Testis (tissue), 2 donors: ENCODE measurements at regions not wholly inside any gene's neighbourhood (a gene's known extent, or its start where the extent isn't known, plus 50 kb on each side); places are given as distances from the start of the nearest gene placed in this dataset.

ENCODE experiments used
- DNase-seq: peaks from one replicate; pipeline ENCODE4 v3.0.0-alpha.2; 2019
- H3K27ac ChIP-seq, 2 donors: fragments of 200-600 bp; sonication (generic); one replicate each; pipeline ENCODE4 v1.5.1; 2019
- H3K27me3 ChIP-seq: fragments of 200-600 bp; sonication (generic); one replicate; pipeline ENCODE4 v1.5.1; 2019
- H3K36me3 ChIP-seq: fragments of 200-600 bp; sonication (generic); one replicate; pipeline ENCODE4 v1.5.1; 2017; ENCODE audit warnings: low read depth; ENCODE audit errors: missing control alignments
- H3K4me1 ChIP-seq: fragments of 200-600 bp; sonication (generic); one replicate; pipeline ENCODE4 v1.5.1; 2019
- H3K4me3 ChIP-seq, 2 donors: fragments of 200-600 bp; sonication (generic); one replicate each; pipeline ENCODE4 v1.5.1; 2017 to 2019
- H3K9me3 ChIP-seq: fragments of 200-600 bp; sonication (generic); one replicate; pipeline ENCODE4 v1.5.1; 2017
- CTCF ChIP-seq, 3 experiments: fragments of 450-650 bp in 2 of 3; fragments of 200-600 bp in 1 of 3; sonication (generic) in 1 of 3; IDR thresholded peaks; one replicate each; pipeline ENCODE4 v1.5.1; 2016 to 2019; ENCODE audit warnings: antibody characterized with exemption in 3 of 3, mild to moderate bottlenecking in 2 of 3, moderate library complexity in 1 of 3
- POLR2A ChIP-seq: fragments of 450-650 bp; IDR thresholded peaks from one replicate; pipeline ENCODE4 v1.6.1; 2017; ENCODE audit warnings: antibody characterized with exemption, mild to moderate bottlenecking, moderate library complexity
- WGBS, 2 donors: methylation state at CpG; one replicate each; pipeline ENCODE4 v1.1.5; 2018; 5-methylcytosine and 5-hydroxymethylcytosine counted together
- intact Hi-C: fragments of 100-400 bp; cut with DNase I; formaldehyde crosslinking; loops from one replicate; pipeline ENCODE4 v1.15.1; 2023; ENCODE audit warnings: low total_unique reads

GRCh38 chr1:29728703-29729102, 492.4 kb downstream of the PTPRU start:
- WGBS, 2 donors, result 89 to 100% methylated on average over 1 to 5 of the region's 5 CpGs

GRCh38 chr1:29725262-29725661, 488.9 kb downstream of the PTPRU start:
- 90 to 100% methylated on average over 1 of the region's 1 CpG for WGBS, 2 donors
- intact Hi-C loops, result no loop called here
- no peak for DNase-seq
- Histone ChIP-seq H3K27me3 (no peaks in the 10 kb centered on the region), H3K4me3 (no peak overlapping the region), H3K27ac (no peak overlapping the region), H3K4me1 (no peaks in the 10 kb centered on the region), H3K36me3 (no peaks in the 10 kb centered on the region), H3K9me3 (no peaks in the 10 kb centered on the region)
- no peak for TF ChIP-seq POLR2A
- no peak for TF ChIP-seq CTCF (IDR thresholded peaks at IDR 0.05)

More at GRCh38 chr1:29728703-29729102, 492.4 kb downstream of the PTPRU start:
- no peaks in the 10 kb centered on the region for H3K27me3 ChIP-seq
- TF ChIP-seq CTCF (IDR thresholded peaks at IDR 0.05) (no peak), POLR2A (no peak)
- no peak overlapping the region for H3K4me3 ChIP-seq
- DNase-seq, result no peak
- no peaks in the 10 kb centered on the region for H3K36me3 ChIP-seq
- no peaks in the 10 kb centered on the region for H3K4me1 ChIP-seq
- intact Hi-C loops, result no loop called here
- H3K27ac ChIP-seq, result no peak overlapping the region
- no peaks in the 10 kb centered on the region for H3K9me3 ChIP-seq

- H3K27me3 ChIP-seq, result no peaks in the 10 kb centered on the region
- intact Hi-C loops, result no loop called here
- H3K36me3 ChIP-seq, result no peaks in the 10 kb centered on the region
- no peaks in the 10 kb centered on the region for H3K4me1 ChIP-seq
- H3K27ac ChIP-seq, result no peak overlapping the region
- TF ChIP-seq POLR2A (no peak), CTCF (IDR thresholded peaks at IDR 0.05) (no peak)
- no peaks in the 10 kb centered on the region for H3K9me3 ChIP-seq
- no peak for DNase-seq
- no peak overlapping the region for H3K4me3 ChIP-seq
Measured at GRCh38 chr1:29722598-29722997, 486.3 kb downstream of the PTPRU start.

GRCh38 chr1:29719253-29719652, 482.9 kb downstream of the PTPRU start:
- no peaks in the 10 kb centered on the region for H3K4me1 ChIP-seq
- TF ChIP-seq POLR2A, result no peak
- H3K27ac ChIP-seq, result no peak overlapping the region
- WGBS, 2 donors, result 61 to 76% methylated on average over 4 of the region's 4 CpGs
- H3K36me3 ChIP-seq, result no peaks in the 10 kb centered on the region
- no peaks in the 10 kb centered on the region for H3K9me3 ChIP-seq
- no peak overlapping the region for H3K4me3 ChIP-seq
- intact Hi-C loops, result no loop called here
- H3K27me3 ChIP-seq, result no peaks in the 10 kb centered on the region
- no peak for DNase-seq

- intact Hi-C loops, result no loop called here
- H3K4me1 ChIP-seq, result no peaks in the 10 kb centered on the region
- DNase-seq, result no peak
- no peaks in the 10 kb centered on the region for H3K27me3 ChIP-seq
- no peak overlapping the region for H3K4me3 ChIP-seq
- TF ChIP-seq POLR2A (no peak), CTCF (IDR thresholded peaks at IDR 0.05) (no peak)
- no peaks in the 10 kb centered on the region for H3K9me3 ChIP-seq
- no peaks in the 10 kb centered on the region for H3K36me3 ChIP-seq
- no peak overlapping the region for H3K27ac ChIP-seq
Measured at GRCh38 chr1:29718791-29719190, 482.5 kb downstream of the PTPRU start.
